SK-N-SH treated with all-trans-retinoic acid at 6 μM for 48 hours (cell line): ENCODE measurements at regions not wholly inside any gene's neighbourhood (a gene's known extent, or its start where the extent isn't known, plus 50 kb on each side); places are given as distances from the start of the nearest gene placed in this dataset.

Experiments
- ATAC-seq: fragments of 200-7000 bp; cut with Tn5 transposase; 3 replicates; pipeline ENCODE4 v1.9.1; 2020; ENCODE audit warnings: mild to moderate bottlenecking, moderate library complexity
- BACH2 ChIP-seq: fragments of 250-450 bp; sonication (Bioruptor Pico); IDR thresholded peaks from 2 replicates; pipeline ENCODE4 v1.9.0; 2021; ENCODE audit warnings: mild to moderate bottlenecking, borderline replicate concordance
- CSRNP3 ChIP-seq: fragments of 250-450 bp; sonication (Bioruptor Pico); IDR thresholded peaks from 2 replicates; pipeline ENCODE4 v1.5.1; 2021; ENCODE audit warnings: mild to moderate bottlenecking, moderate library complexity
- ESRRG ChIP-seq: fragments of 250-450 bp; sonication (Bioruptor Pico); IDR thresholded peaks from 2 replicates; pipeline ENCODE4 v1.6.1; 2021; ENCODE audit warnings: mild to moderate bottlenecking
- GLIS3 ChIP-seq: fragments of 250-450 bp; sonication (Bioruptor Pico); IDR thresholded peaks from 2 replicates; pipeline ENCODE4 v1.5.0; 2020; ENCODE audit warnings: mild to moderate bottlenecking, moderate library complexity
- ISL1 ChIP-seq: fragments of 250-450 bp; sonication (Bioruptor Pico); IDR thresholded peaks from 2 replicates; pipeline ENCODE4 v2.1.2; 2022; ENCODE audit warnings: mild to moderate bottlenecking, moderate library complexity
- POU6F1 ChIP-seq: fragments of 250-450 bp; sonication (Bioruptor Pico); IDR thresholded peaks from 2 replicates; pipeline ENCODE4 v1.8.0; 2021; ENCODE audit warnings: low read depth, mild to moderate bottlenecking, moderate library complexity, borderline replicate concordance
- PPARA ChIP-seq: fragments of 250-450 bp; sonication (Bioruptor Pico); IDR thresholded peaks from 2 replicates; pipeline ENCODE4 v1.5.0; 2020; ENCODE audit warnings: mild to moderate bottlenecking, borderline replicate concordance
- RARB ChIP-seq: fragments of 250-450 bp; sonication (Bioruptor Pico); IDR thresholded peaks from 2 replicates; pipeline ENCODE4 v1.8.0; 2021; ENCODE audit warnings: mild to moderate bottlenecking, moderate library complexity
- SNAI2 ChIP-seq: fragments of 250-450 bp; sonication (Bioruptor Pico); IDR thresholded peaks from 2 replicates; pipeline ENCODE4 v1.5.0; 2020; ENCODE audit warnings: mild to moderate bottlenecking, moderate library complexity
- TCF4 ChIP-seq: fragments of 250-450 bp; sonication (Bioruptor Pico); IDR thresholded peaks from 2 replicates; pipeline ENCODE4 v1.8.0; 2021; ENCODE audit warnings: mild to moderate bottlenecking, moderate library complexity, borderline replicate concordance
- TOX ChIP-seq: fragments of 250-450 bp; sonication (Bioruptor Pico); IDR thresholded peaks from 2 replicates; pipeline ENCODE4 v1.8.0; 2021; ENCODE audit warnings: mild to moderate bottlenecking, moderate library complexity, borderline replicate concordance
- TSHZ2 ChIP-seq: fragments of 250-450 bp; sonication (Bioruptor Pico); IDR thresholded peaks from 2 replicates; pipeline ENCODE4 v1.5.0; 2020; ENCODE audit warnings: mild to moderate bottlenecking, moderate library complexity
- ZC3H10 ChIP-seq: fragments of 250-450 bp; sonication (Bioruptor Pico); IDR thresholded peaks from 2 replicates; pipeline ENCODE4 v1.5.1; 2021; ENCODE audit warnings: mild to moderate bottlenecking, moderate library complexity
- ZFP3 ChIP-seq: fragments of 250-450 bp; sonication (Bioruptor Pico); IDR thresholded peaks from 2 replicates; pipeline ENCODE4 v1.5.0; 2020; ENCODE audit warnings: mild to moderate bottlenecking, moderate library complexity
- ZFP30 ChIP-seq: fragments of 450-650 bp; formaldehyde crosslinking; IDR thresholded peaks from 2 replicates; pipeline ENCODE4 v1.5.0; 2022; ENCODE audit warnings: mild to moderate bottlenecking, moderate library complexity
- ZNF70 ChIP-seq: fragments of 450-650 bp; formaldehyde crosslinking; IDR thresholded peaks from 2 replicates; pipeline ENCODE4 v1.5.0; 2020; ENCODE audit warnings: mild to moderate bottlenecking, moderate library complexity

- TF ChIP-seq CSRNP3 (CRISPR knock-in tag) (no peak), TOX (CRISPR knock-in tag) (no peak), ESRRG (no peak), SNAI2 (CRISPR knock-in tag) (no peak), BACH2 (CRISPR knock-in tag) (no peak), PPARA (CRISPR knock-in tag) (no peak)
- TF ChIP-seq, all 23 proteins: peak for 0
These were observed 109.8 kb upstream of the MAN1A1 start (continued) for GRCh38 chr6:119459207-119459974.

- TF ChIP-seq RARB (CRISPR knock-in tag): no peak
- TF ChIP-seq, all 23 proteins: peak for 0
- ATAC-seq: no peak
These were observed 105.2 kb upstream of the MAN1A1 start for GRCh38 chr6:119454714-119455113.

- ATAC-seq: no peak
- TF ChIP-seq PPARA (CRISPR knock-in tag): no peak
- TF ChIP-seq ESRRG: no peak
These were observed 104.0 kb upstream of the MAN1A1 start for GRCh38 chr6:119453242-119454200.

- ATAC-seq: no peak
- TF ChIP-seq TSHZ2 (CRISPR knock-in tag): no peak
- TF ChIP-seq ESRRG: no peak
- no peak for TF ChIP-seq BACH2 (CRISPR knock-in tag)
- no peak for TF ChIP-seq TOX (CRISPR knock-in tag)
- TF ChIP-seq ISL1 (CRISPR knock-in tag): no peak
- no peak for TF ChIP-seq SNAI2 (CRISPR knock-in tag)
- no peak for TF ChIP-seq ZC3H10
- no peak for TF ChIP-seq TCF4 (CRISPR knock-in tag)
- no peak for TF ChIP-seq PPARA (CRISPR knock-in tag)
- no peak for TF ChIP-seq ZNF70 (CRISPR knock-in tag)
- no peak for TF ChIP-seq ZFP3 (CRISPR knock-in tag)
These were observed 100.0 kb upstream of the MAN1A1 start for GRCh38 chr6:119449331-119450156.

- no peak for ATAC-seq
- TF ChIP-seq RARB (CRISPR knock-in tag) (no peak), PPARA (CRISPR knock-in tag) (no peak), SNAI2 (CRISPR knock-in tag) (no peak), ZC3H10 (no peak), TOX (CRISPR knock-in tag) (no peak), ZFP30 (CRISPR knock-in tag) (no peak), TCF4 (CRISPR knock-in tag) (no peak), GLIS3 (CRISPR knock-in tag) (no peak), POU6F1 (CRISPR knock-in tag) (no peak)
These were observed 98.4 kb upstream of the MAN1A1 start for GRCh38 chr6:119447921-119448320.
